ENCODE measurements at regions not wholly inside any gene's neighbourhood (a gene's known extent, or its start where the extent isn't known, plus 50 kb on each side); places are given as distances from the start of the nearest gene placed in this dataset.
"Not testable (repeated sequence)": the region's sequence is repeated elsewhere in the genome, so short reads cannot be mapped to it uniquely, and the experiment has no call there.

GRCh38 chr16:26505496-26505895 is 561.2 kb upstream of the C16orf82 start:
- DNase-seq (ENCODE audit: low spot score): no peak

GRCh38 chr16:26508946-26509345 is 557.8 kb upstream of the C16orf82 start:
- not testable (repeated sequence) for DNase-seq (ENCODE audit: low spot score)

- DNase-seq (ENCODE audit: low spot score): no peak
Measured at GRCh38 chr16:26510924-26511323, 555.8 kb upstream of the C16orf82 start.

GRCh38 chr16:26511463-26511862 is 555.3 kb upstream of the C16orf82 start:
- DNase-seq (ENCODE audit: low spot score): no peak

DNA sequence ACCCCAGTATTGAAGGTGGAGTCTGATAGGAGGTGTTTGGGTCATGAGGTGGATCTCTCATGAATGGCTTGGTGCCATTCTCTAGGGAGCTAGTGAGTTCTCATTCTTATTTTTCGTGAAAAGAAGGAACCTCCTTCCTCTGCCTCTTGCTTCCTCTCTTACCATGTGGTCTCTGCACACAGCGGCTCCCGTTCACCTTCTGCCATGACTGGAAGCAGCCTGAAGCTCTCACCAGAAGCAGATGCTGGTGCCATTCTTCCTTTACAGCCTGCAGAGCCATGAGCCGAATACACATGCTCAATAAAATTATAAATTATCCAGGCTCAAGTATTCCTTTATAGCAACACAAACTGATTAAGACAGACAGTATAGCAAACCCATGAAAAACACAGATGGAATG is 545.1 kb upstream of the C16orf82 start:
- DNase-seq (ENCODE audit: low spot score): no peak

- no peak for DNase-seq (ENCODE audit: low spot score)
Measured at GRCh38 chr16:26524281-26524680, 542.4 kb upstream of the C16orf82 start.

GRCh38 chr16:26524846-26525245 is 541.9 kb upstream of the C16orf82 start:
- DNase-seq (ENCODE audit: low spot score): no peak

GRCh38 chr16:26525856-26526255 is 540.9 kb upstream of the C16orf82 start:
- no peak for DNase-seq (ENCODE audit: low spot score)

DNA sequence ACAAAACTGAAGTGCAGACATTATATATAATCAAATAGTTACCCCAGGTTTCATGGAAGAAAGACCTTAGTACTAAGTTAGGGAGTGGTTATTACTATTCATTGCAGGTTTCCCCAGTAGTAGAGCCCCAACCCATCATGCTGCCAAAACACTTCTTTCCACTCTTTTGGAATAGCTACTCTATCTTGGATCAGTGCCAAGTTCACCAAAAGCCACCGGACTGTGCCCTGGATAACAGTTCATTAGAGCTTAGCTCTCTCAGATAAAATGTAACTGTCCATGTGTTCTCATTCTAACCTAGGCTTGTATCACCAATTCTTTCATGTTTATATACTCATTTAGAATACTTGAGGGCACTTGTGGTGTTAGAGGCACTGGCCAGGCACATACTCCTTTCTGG is 540.1 kb upstream of the C16orf82 start:
- no peak for DNase-seq (ENCODE audit: low spot score)

DNA sequence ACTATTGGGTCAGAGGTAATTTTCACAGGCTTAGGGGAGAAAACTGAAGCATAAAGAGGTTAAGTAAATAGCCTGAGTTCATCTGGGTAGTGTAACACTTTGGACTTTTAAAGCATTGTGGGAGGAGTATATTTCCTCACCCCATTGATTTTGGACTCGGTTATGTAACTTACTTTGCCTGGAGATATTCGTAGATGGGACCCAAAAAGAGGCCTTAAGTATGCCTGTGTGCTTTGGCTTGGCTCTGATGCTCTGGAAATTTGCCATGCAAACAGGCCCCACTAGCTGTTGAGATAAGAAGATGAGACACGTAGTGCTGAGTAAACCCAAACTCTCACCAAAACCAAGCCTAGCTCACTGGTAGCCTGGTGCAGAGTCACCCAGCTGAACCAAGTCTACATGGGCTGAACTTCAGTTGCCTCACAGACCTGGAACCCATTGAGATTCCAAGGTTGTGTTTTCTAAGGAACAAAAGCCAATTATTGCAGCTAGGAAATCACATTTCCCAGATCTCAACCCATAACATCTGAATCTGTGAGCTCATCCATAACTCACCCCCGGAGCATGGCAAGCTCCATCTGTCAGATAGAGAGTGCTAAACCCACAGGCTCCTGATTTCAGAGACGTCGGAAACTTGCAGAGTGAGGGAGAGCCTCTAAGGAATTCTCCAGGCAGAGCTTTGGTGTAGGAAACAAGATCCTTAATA is 536.0 kb upstream of the C16orf82 start:
- DNase-seq (ENCODE audit: low spot score): peak; percentile 50

- DNase-seq (ENCODE audit: low spot score): no peak
Measured at GRCh38 chr16:26531290-26531730, 535.4 kb upstream of the C16orf82 start.

DNA sequence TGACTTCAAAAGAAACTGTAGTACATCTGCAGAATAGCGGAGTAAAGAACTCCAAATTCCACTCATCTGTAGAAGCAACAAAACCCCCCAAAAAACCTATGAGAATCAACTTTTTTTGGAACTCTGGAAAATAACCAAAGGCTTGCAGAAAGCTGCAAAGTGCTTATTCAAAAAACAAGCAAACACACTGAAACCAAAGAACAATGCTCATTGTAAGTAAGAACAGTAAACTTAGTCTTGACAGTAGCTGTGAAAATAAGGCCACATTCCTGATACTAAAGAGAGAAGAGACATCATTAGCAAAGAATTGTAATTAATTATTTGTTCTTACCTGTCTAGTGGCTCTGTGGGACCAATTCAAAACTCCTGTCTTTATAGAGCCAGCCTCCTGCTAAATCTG is 534.3 kb upstream of the C16orf82 start:
- no peak for DNase-seq (ENCODE audit: low spot score)

DNA sequence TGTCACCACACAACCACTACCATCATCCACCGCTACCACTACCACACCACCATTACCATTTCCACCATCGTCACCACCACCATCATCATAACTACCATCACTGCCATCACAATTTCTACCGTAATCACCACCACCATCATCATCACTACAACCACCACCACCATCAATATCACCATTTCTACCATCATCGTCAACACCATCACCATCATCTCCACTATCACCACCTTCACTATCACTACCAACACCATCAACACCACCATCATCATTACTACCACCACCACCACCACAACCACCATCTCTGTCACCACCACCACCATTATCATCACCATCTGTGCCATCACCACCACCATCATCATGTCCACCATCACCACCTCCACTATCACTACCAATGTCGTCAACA is 524.5 kb upstream of the C16orf82 start:
- DNase-seq (ENCODE audit: low spot score): no peak

DNA sequence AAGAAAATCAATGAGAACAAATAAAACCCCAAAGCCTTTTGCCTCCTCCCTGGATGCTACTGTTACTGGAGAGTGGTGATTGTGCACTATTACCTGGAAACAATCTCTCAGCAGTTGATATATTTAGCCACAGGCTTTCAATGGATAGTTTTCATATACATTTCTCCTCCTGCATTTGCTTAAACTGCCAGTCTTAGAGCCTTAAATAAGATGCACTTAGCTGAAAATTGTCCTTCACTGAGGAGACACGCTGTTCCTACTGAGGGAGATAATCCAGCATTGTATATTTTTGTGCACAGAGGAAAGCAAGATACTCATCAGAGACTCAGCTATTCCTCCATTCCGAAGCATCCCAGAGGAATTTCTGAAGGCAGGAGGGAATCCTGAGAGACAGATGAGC is 520.2 kb upstream of the C16orf82 start:
- DNase-seq (ENCODE audit: low spot score): no peak

GRCh38 chr16:26547681-26548080 is 519.0 kb upstream of the C16orf82 start:
- DNase-seq (ENCODE audit: low spot score): no peak

GRCh38 chr16:26550111-26550610 is 516.6 kb upstream of the C16orf82 start:
- no peak for DNase-seq (ENCODE audit: low spot score)

GRCh38 chr16:26554030-26554429 is 512.7 kb upstream of the C16orf82 start:
- no peak for DNase-seq (ENCODE audit: low spot score)

DNA sequence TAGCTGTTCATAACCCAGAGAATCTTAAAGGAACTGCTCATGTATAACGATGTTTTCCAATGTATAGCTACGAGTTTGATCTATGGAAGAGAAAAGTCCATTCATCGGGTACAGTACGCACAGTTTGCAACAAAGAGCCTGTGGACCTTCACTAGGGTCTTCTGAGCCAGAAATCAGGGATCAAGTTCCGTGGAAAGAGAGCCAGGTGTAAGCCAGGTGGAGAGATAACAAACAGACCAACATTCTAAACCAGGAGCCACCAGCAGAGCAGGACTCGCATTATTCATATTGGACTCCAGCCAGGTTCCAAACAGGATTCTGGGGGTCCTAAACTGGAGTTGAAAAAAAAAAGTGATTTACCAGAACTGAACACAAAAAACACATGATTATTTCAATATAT is 505.4 kb upstream of the C16orf82 start:
- DNase-seq (ENCODE audit: low spot score): no peak

GRCh38 chr16:26563018-26563417 is 503.7 kb upstream of the C16orf82 start:
- DNase-seq (ENCODE audit: low spot score): no peak

DNA sequence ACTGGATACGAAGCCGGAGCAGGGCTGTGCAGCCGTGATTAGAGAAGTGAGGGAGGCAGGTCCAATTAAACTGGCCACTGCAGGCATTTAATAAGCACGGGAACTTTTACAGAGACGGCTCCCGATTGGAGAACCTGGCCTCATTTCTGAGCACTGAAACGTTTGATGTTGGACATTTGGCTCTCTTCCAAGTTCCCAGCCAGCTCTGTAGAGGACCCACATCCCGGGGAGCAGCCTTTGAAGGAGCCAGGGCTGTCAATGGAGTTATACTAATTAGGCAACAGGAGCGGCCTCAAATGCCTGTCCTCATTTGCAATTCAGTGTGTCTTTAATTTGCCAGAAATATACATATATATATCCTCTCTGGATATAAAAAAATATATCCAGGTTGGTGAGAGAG is 499.4 kb upstream of the C16orf82 start:
- DNase-seq (ENCODE audit: low spot score): no peak

- peak; percentile 73 for DNase-seq (ENCODE audit: low spot score)
Measured at GRCh38 chr16:26569793-26570192, 496.9 kb upstream of the C16orf82 start.

DNA sequence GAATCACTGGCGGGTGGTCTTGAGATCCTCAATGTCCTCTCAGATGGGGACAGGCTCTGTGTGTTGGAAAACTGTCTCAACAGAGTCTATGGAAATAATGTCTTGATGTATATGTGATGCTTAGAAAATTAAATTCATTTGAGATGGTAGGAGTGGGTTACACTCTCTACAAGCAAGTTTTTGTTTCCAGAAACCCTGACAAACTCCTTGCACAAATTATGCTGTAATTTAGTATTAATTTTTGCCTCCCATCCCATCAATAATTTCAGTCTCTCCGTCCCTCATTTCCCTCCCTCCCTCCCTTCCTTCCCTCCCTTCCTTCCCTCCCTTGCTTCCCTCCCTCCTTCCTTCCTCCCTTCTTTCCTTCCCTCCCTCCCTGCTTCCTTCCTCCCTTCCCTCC is 488.0 kb upstream of the C16orf82 start:
- DNase-seq (ENCODE audit: low spot score): no peak

GRCh38 chr16:26583803-26584202 is 482.9 kb upstream of the C16orf82 start:
- DNase-seq (ENCODE audit: low spot score): no peak

- no peak for DNase-seq (ENCODE audit: low spot score)
Measured at GRCh38 chr16:26593700-26594099, 473.0 kb upstream of the C16orf82 start.

Data from Ammon's horn (tissue), 1 donor.